Neural cell (in vitro differentiated cells): ENCODE measurements at regions not wholly inside any gene's neighbourhood (a gene's known extent, or its start where the extent isn't known, plus 50 kb on each side); places are given as distances from the start of the nearest gene placed in this dataset.

Experiments used
- H2AFZ ChIP-seq: fragments of 200-600, 300-800 bp; sonication (generic), shearing (Covaris generic); 2 replicates; pipeline ENCODE4 v1.6.0; 2014; ENCODE audit warnings: low read depth, mild to moderate bottlenecking, antibody characterized with exemption, low read length, moderate library complexity
- H3F3A ChIP-seq: fragments of 200-600 bp; shearing (Covaris generic); 2 replicates; pipeline ENCODE4 v1.6.1; 2016; ENCODE audit warnings: mild to moderate bottlenecking, moderate library complexity, mixed read lengths, antibody characterized with exemption, low read length; ENCODE audit not compliant: insufficient read depth, poor library complexity, severe bottlenecking
- H3K27ac ChIP-seq: fragments of 200-600, 300-800 bp; sonication (generic), shearing (Covaris generic); 2 replicates; pipeline ENCODE4 v1.5.1; 2014; ENCODE audit warnings: mild to moderate bottlenecking, low read length, moderate library complexity
- H3K27me3 ChIP-seq: fragments of 300-800, 200-600 bp; sonication (generic), shearing (Covaris generic); 2 replicates; pipeline ENCODE4 v1.6.0; 2014; ENCODE audit warnings: mild to moderate bottlenecking, low read depth, low read length, moderate library complexity; ENCODE audit not compliant: insufficient read depth
- H3K36me3 ChIP-seq: fragments of 300-800, 200-600 bp; sonication (generic), shearing (Covaris generic); 2 replicates; pipeline ENCODE4 v1.5.1; 2014; ENCODE audit warnings: mild to moderate bottlenecking, antibody characterized with exemption, low read length, moderate library complexity; ENCODE audit not compliant: insufficient read depth
- H3K4me2 ChIP-seq: fragments of 300-800, 200-600 bp; sonication (generic), shearing (Covaris generic); 2 replicates; pipeline ENCODE4 v1.6.0; 2014; ENCODE audit warnings: mild to moderate bottlenecking, low read length
- H3K4me3 ChIP-seq: fragments of 300-800, 200-600 bp; sonication (generic), shearing (Covaris generic); 2 replicates; pipeline ENCODE4 v1.5.1; 2014; ENCODE audit warnings: mild to moderate bottlenecking, low read length, moderate library complexity
- H3K79me2 ChIP-seq: fragments of 200-600 bp; shearing (Covaris generic); replicated peaks from 2 replicates; pipeline ENCODE4 v1.6.0; 2014; ENCODE audit warnings: mild to moderate bottlenecking, low read length, moderate library complexity; ENCODE audit not compliant: insufficient read depth
- H3K9ac ChIP-seq: fragments of 300-800, 200-600 bp; sonication (generic), shearing (Covaris generic); 2 replicates; pipeline ENCODE4 v1.6.1; 2016; ENCODE audit warnings: mild to moderate bottlenecking, low read length, mixed read lengths
- H3K9me2 ChIP-seq: fragments of 200-600 bp; shearing (Covaris generic); 2 replicates; pipeline ENCODE4 v1.6.1; 2016; ENCODE audit warnings: mild to moderate bottlenecking, low read length, mixed read lengths; ENCODE audit not compliant: insufficient read depth
- H3K9me3 ChIP-seq: fragments of 200-600, 300-800 bp; sonication (generic), shearing (Covaris generic); 2 replicates; pipeline ENCODE4 v1.6.1; 2016; ENCODE audit warnings: mild to moderate bottlenecking, mixed run types, low read length, moderate library complexity, mixed read lengths
- H4K20me1 ChIP-seq: fragments of 200-600 bp; shearing (Covaris generic); 2 replicates; pipeline ENCODE4 v1.6.1; 2016; ENCODE audit warnings: mild to moderate bottlenecking, mixed run types; ENCODE audit not compliant: insufficient read depth
- CTCF ChIP-seq: fragments of 450-650 bp; IDR thresholded peaks from 2 replicates; pipeline ENCODE4 v1.5.1; 2014; ENCODE audit warnings: antibody characterized with exemption, mild to moderate bottlenecking, moderate library complexity; ENCODE audit not compliant: poor library complexity, severe bottlenecking
- EP300 ChIP-seq: fragments of 450-650 bp; conservative IDR thresholded peaks from 2 replicates; pipeline ENCODE4 v1.6.1; 2014; ENCODE audit warnings: antibody characterized with exemption, mild to moderate bottlenecking, moderate library complexity; ENCODE audit not compliant: poor library complexity, severe bottlenecking
- EZH2 ChIP-seq: fragments of 200-600, 300-800 bp; shearing (Covaris generic), sonication (generic); IDR thresholded peaks from 2 replicates; pipeline ENCODE4 v1.6.1; 2014; ENCODE audit warnings: antibody characterized with exemption, low read length, borderline replicate concordance, mild to moderate bottlenecking; ENCODE audit not compliant: insufficient read depth, poor library complexity, severe bottlenecking
- MXI1 ChIP-seq: fragments of 450-650 bp; conservative IDR thresholded peaks from 2 replicates; pipeline ENCODE4 v1.6.1; 2014; ENCODE audit warnings: antibody characterized with exemption, mild to moderate bottlenecking; ENCODE audit not compliant: poor library complexity, severe bottlenecking
- POLR2AphosphoS5 ChIP-seq: IDR thresholded peaks from 2 replicates; pipeline ENCODE4 v1.6.1; 2012
- RAD21 ChIP-seq: fragments of 450-650 bp; conservative IDR thresholded peaks from 2 replicates; pipeline ENCODE4 v1.6.1; 2014; ENCODE audit warnings: antibody characterized with exemption, mild to moderate bottlenecking, moderate library complexity
- REST ChIP-seq: IDR thresholded peaks from 2 replicates; pipeline ENCODE4 v1.6.1; 2012; ENCODE audit warnings: borderline replicate concordance
- SMC3 ChIP-seq: fragments of 450-650 bp; conservative IDR thresholded peaks from 2 replicates; pipeline ENCODE4 v1.6.1; 2014; ENCODE audit warnings: antibody characterized with exemption, mild to moderate bottlenecking, moderate library complexity; ENCODE audit not compliant: poor library complexity
- TAF1 ChIP-seq: IDR thresholded peaks from 2 replicates; pipeline ENCODE4 v1.6.1; 2012; ENCODE audit warnings: low read depth

- no peaks in the 10 kb centered on the region for H3K79me2 ChIP-seq
- no peak overlapping the region for H3K9ac ChIP-seq
- no peaks in the 10 kb centered on the region for H3K9me3 ChIP-seq
- H3K4me3 ChIP-seq: no peak overlapping the region
- no peak for TF ChIP-seq EZH2
- no peak for TF ChIP-seq SMC3
- TF ChIP-seq REST: no peak
- no peak for TF ChIP-seq RAD21
- no peak for TF ChIP-seq POLR2AphosphoS5
- TF ChIP-seq MXI1: no peak
- no peak for TF ChIP-seq TAF1
- TF ChIP-seq EP300: no peak
- TF ChIP-seq CTCF: no peak
- H3K27me3 ChIP-seq: no peaks in the 10 kb centered on the region
- H2AFZ ChIP-seq: no peak overlapping the region
- no peak overlapping the region for H3K27ac ChIP-seq
- H3F3A ChIP-seq: no peaks in the 10 kb centered on the region
- no peaks in the 10 kb centered on the region for H4K20me1 ChIP-seq
- no peaks in the 10 kb centered on the region for H3K9me2 ChIP-seq
- H3K4me2 ChIP-seq: no peak overlapping the region
- H3K36me3 ChIP-seq: no peaks in the 10 kb centered on the region
These were observed 290.3 kb upstream of the SGCD start for GRCh38 chr5:156036640-156037039.

GRCh38 chr5:156037151-156037909 is 289.6 kb upstream of the SGCD start:
- Histone ChIP-seq H3K9me3 (no peaks in the 10 kb centered on the region), H2AFZ (no peak overlapping the region), H4K20me1 (no peaks in the 10 kb centered on the region), H3K9me2 (no peaks in the 10 kb centered on the region), H3K27me3 (no peaks in the 10 kb centered on the region), H3K9ac (no peak overlapping the region), H3K27ac (no peak overlapping the region), H3K79me2 (no peaks in the 10 kb centered on the region), H3K4me2 (no peak overlapping the region), H3K4me3 (no peak overlapping the region), H3F3A (no peaks in the 10 kb centered on the region), H3K36me3 (no peaks in the 10 kb centered on the region)
- no peak for TF ChIP-seq SMC3
- no peak for TF ChIP-seq MXI1
- no peak for TF ChIP-seq CTCF
- no peak for TF ChIP-seq TAF1
- TF ChIP-seq EZH2: no peak
- no peak for TF ChIP-seq REST
- no peak for TF ChIP-seq RAD21
- no peak for TF ChIP-seq EP300
- TF ChIP-seq POLR2AphosphoS5: no peak
